Common myeloid progenitor, CD34-positive (primary cell): ENCODE measurements at regions not wholly inside any gene's neighbourhood (a gene's known extent, or its start where the extent isn't known, plus 50 kb on each side); places are given as distances from the start of the nearest gene placed in this dataset.
"Not testable (repeated sequence)": the region's sequence is repeated elsewhere in the genome, so short reads cannot be mapped to it uniquely, and the experiment has no call there.

ENCODE experiments used
- CTCF ChIA-PET: fragments of 350-600 bp; sonication (Branson Sonifier 250); formaldehyde crosslinking; loops from one replicate; lab custom pipeline; 2021; ENCODE audit warnings: antibody characterized with exemption; lab: Charles Lee
- POLR2A ChIA-PET: fragments of 350-600 bp; sonication (Branson Sonifier 250); formaldehyde crosslinking; loops from one replicate; lab custom pipeline; 2021; ENCODE audit warnings: antibody characterized with exemption; lab: Charles Lee
- DNase-seq, 3 donors: peaks; one replicate each; pipeline versions ENCODE4 v3.0.0 to v3.0.0-alpha.2; 2013
- H3K27ac ChIP-seq, 2 experiments: 1 replicate in 1 of 2; 2 replicates in 1 of 2; pipeline ENCODE4 v1.7.0; 2013; ENCODE audit warnings: inconsistent platforms in 2 of 2, low read length in 2 of 2, mild to moderate bottlenecking in 2 of 2, low read depth in 1 of 2, moderate library complexity in 1 of 2; ENCODE audit not compliant: severe bottlenecking in 2 of 2, insufficient read depth in 1 of 2, poor library complexity in 1 of 2
- H3K27me3 ChIP-seq, 5 experiments: replicated peaks in 2 of 5; 1 replicate in 3 of 5; 2 replicates in 2 of 5; pipeline versions ENCODE4 v1.6.1 to v1.7.0; 2013; ENCODE audit warnings: low read length in 4 of 5, mild to moderate bottlenecking in 2 of 5, moderate library complexity in 2 of 5, inconsistent platforms in 1 of 5; ENCODE audit not compliant: insufficient read depth in 5 of 5, control insufficient read depth in 4 of 5
- H3K36me3 ChIP-seq, 4 experiments: 1 replicate in 2 of 4; 2 replicates in 2 of 4; pipeline versions ENCODE4 v1.6.1 to v1.7.0; 2013; ENCODE audit warnings: low read length in 3 of 4, control low read depth in 1 of 4, mild to moderate bottlenecking in 1 of 4; ENCODE audit not compliant: control insufficient read depth in 4 of 4, insufficient read depth in 4 of 4
- H3K4me1 ChIP-seq, 4 experiments: 1 replicate in 3 of 4; 2 replicates in 1 of 4; pipeline versions ENCODE4 v1.6.1 to v1.7.1; 2013; ENCODE audit warnings: low read length in 3 of 4, mild to moderate bottlenecking in 3 of 4, control low read depth in 1 of 4, inconsistent platforms in 1 of 4, moderate library complexity in 1 of 4; ENCODE audit not compliant: control insufficient read depth in 4 of 4, insufficient read depth in 4 of 4; ENCODE audit errors: control extremely low read depth in 1 of 4
- H3K4me3 ChIP-seq, 7 experiments: 1 replicate in 4 of 7; 2 replicates in 3 of 7; pipeline versions ENCODE4 v1.5.1 to v1.7.0; 2013; ENCODE audit warnings: mild to moderate bottlenecking in 7 of 7, low read length in 6 of 7, moderate library complexity in 6 of 7, inconsistent platforms in 2 of 7, low read depth in 2 of 7, control low read depth in 1 of 7; ENCODE audit not compliant: insufficient read depth in 4 of 7, control insufficient read depth in 1 of 7; ENCODE audit errors: extremely low read depth in 1 of 7
- H3K9me3 ChIP-seq, 5 experiments: 1 replicate in 4 of 5; 2 replicates in 1 of 5; pipeline versions ENCODE4 v1.6.1 to v1.7.1; 2013; ENCODE audit warnings: low read length in 4 of 5, mild to moderate bottlenecking in 2 of 5, inconsistent platforms in 1 of 5, low read depth in 1 of 5, moderate library complexity in 1 of 5; ENCODE audit not compliant: control insufficient read depth in 4 of 5, insufficient read depth in 2 of 5; ENCODE audit errors: control extremely low read depth in 1 of 5
- WGBS: methylation state at CpG from one replicate; pipeline ENCODE4 v1.1.5; 2013; ENCODE audit not compliant: insufficient coverage; 5-methylcytosine and 5-hydroxymethylcytosine counted together

DNA sequence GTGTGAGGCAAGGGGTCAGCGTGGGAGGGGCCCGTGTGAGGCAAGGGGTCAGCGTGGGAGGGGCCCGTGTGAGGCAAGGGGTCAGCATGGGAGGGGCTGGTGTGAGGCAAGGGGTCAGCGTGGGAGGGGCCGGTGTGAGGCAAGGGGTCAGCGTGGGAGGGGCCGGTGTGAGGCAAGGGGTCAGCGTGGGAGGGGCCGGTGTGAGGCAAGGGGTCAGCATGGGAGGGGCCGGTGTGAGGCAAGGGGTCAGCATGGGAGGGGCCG, 119.2 kb downstream of the SEPTIN14 start:
- H3K4me1 ChIP-seq, H3K27ac ChIP-seq, POLR2A ChIA-PET, DNase-seq, H3K36me3 ChIP-seq, H3K9me3 ChIP-seq, H3K27me3 ChIP-seq, H3K4me3 ChIP-seq, CTCF ChIA-PET: not testable (repeated sequence)
- 98% methylated on average over 8 of the region's 12 CpGs for WGBS

GRCh38 chr7:55742651-55743453, 119.7 kb downstream of the SEPTIN14 start:
- H3K36me3 ChIP-seq, H3K27ac ChIP-seq, H3K9me3 ChIP-seq, H3K4me3 ChIP-seq, H3K4me1 ChIP-seq, DNase-seq, POLR2A ChIA-PET, H3K27me3 ChIP-seq, CTCF ChIA-PET: not testable (repeated sequence)
- 99% methylated on average over 21 of the region's 37 CpGs for whole genome bisulfite sequencing

- H3K9me3 ChIP-seq, POLR2A ChIA-PET, H3K36me3 ChIP-seq, CTCF ChIA-PET, H3K4me1 ChIP-seq, H3K4me3 ChIP-seq, DNase-seq, H3K27me3 ChIP-seq, H3K27ac ChIP-seq: not testable (repeated sequence)
- WGBS, result 96% methylated on average over 34 of the region's 47 CpGs
These were observed 120.6 kb downstream of the SEPTIN14 start for GRCh38 chr7:55741721-55742631.

DNA sequence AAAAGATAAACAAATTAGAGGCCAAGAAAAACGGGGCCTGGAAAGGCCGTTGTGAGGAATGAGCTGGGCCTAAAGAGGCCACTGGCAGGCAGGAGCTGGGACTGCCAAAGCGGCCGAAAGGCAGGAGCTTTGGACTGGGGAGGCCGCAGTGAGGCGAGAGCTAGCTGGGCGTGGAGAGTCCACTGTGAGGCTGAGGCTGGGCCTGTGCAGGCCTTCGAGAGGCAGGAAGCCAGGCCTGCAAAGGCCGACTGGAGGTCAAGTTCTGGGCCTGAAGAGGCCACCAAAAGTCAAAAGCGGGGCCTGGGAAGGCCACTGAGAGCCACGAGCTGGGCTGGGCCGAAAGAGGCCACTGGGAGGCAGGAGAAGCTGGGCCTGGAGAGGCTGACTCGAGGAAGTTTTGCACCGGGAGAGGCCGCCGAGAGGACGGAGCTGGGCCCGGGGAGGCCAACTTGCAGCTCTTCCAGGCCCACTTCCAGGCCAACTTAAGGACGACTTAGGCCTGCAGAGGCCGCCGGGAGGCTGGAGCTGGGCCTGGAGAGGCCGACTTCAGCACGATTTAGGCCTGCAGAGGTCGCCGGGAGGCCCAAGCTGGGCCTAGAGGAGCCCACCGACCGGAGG, 121.8 kb downstream of the SEPTIN14 start:
- H3K27ac ChIP-seq, POLR2A ChIA-PET, H3K4me1 ChIP-seq, H3K9me3 ChIP-seq, H3K36me3 ChIP-seq, H3K4me3 ChIP-seq, H3K27me3 ChIP-seq, DNase-seq, CTCF ChIA-PET: not testable (repeated sequence)
- 95% methylated on average over 21 of the region's 27 CpGs for WGBS

DNA sequence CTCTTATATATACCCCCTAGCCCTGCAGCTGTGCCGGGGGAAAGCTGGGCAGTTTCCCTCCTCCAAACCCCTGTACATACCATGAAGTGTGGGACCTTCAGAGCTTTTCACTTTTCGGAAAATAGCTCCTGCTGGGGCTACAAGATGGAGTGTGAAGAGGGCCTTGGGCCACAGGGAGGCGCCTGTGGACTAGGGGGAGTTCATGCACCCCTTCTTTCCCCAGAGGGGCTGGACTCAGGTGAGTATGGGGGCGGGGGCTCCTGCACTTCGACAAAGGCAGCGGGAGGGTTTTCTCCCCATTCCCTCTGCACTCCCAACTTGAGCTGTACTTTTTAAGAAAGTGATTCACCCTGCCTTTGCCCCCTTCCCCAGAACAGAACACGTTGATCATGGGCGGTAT, 122.5 kb downstream of the SEPTIN14 start:
- H3K4me1 ChIP-seq, H3K27ac ChIP-seq, CTCF ChIA-PET, DNase-seq, POLR2A ChIA-PET, H3K9me3 ChIP-seq, H3K36me3 ChIP-seq, H3K4me3 ChIP-seq, H3K27me3 ChIP-seq: not testable (repeated sequence)
- WGBS, result no CpG with 5 or more reads among the region's 8 CpGs

GRCh38 chr7:55736641-55737221, 125.8 kb downstream of the SEPTIN14 start:
- H3K27me3 ChIP-seq, CTCF ChIA-PET, POLR2A ChIA-PET, DNase-seq, H3K9me3 ChIP-seq, H3K36me3 ChIP-seq, H3K4me3 ChIP-seq, H3K27ac ChIP-seq, H3K4me1 ChIP-seq: not testable (repeated sequence)
- WGBS, result no CpG with 5 or more reads among the region's 11 CpGs
